NCI-H526 (cell line): ENCODE measurements at regions not wholly inside any gene's neighbourhood (a gene's known extent, or its start where the extent isn't known, plus 50 kb on each side); places are given as distances from the start of the nearest gene placed in this dataset.
"Not testable (repeated sequence)": the region's sequence is repeated elsewhere in the genome, so short reads cannot be mapped to it uniquely, and the experiment has no call there.

Experiments used
- DNase-seq, 2 experiments: peaks; one replicate each; lab custom pipeline; 2025; lab: John Stamatoyannopoulos, UW

GRCh38 chr2:226474131-226474530 lies 325.5 kb downstream of the IRS1 start:
- no peak for DNase-seq

DNA sequence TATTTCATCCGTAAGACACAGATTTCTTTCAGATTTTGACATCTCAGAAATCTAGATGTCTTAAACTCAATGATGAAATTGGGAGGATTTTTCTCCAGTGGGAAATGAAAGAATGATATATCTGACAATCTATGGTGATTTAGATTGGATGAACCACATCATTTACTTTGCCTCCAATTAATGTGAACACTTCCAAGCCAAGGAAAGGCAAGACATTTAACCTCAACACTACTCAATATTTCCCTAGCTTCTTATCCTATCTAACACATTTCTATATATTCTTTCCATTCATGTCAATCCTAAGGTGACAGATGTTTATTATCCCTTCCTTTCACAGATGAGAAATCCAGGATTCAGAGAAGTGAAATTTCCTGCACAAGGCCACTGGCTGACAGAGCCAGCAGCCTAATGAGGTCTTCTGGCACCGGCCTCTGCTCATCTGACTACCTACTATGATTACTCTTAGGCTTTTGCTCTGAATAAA lies 327.6 kb downstream of the IRS1 start:
- DNase-seq = no peak

- no peak for DNase-seq
Measured at GRCh38 chr2:226467633-226468032, 332.0 kb downstream of the IRS1 start.

- no peak for DNase-seq
Measured at GRCh38 chr2:226467221-226467620, 332.4 kb downstream of the IRS1 start.

GRCh38 chr2:226466589-226466988 lies 333.0 kb downstream of the IRS1 start:
- no peak for DNase-seq

DNA sequence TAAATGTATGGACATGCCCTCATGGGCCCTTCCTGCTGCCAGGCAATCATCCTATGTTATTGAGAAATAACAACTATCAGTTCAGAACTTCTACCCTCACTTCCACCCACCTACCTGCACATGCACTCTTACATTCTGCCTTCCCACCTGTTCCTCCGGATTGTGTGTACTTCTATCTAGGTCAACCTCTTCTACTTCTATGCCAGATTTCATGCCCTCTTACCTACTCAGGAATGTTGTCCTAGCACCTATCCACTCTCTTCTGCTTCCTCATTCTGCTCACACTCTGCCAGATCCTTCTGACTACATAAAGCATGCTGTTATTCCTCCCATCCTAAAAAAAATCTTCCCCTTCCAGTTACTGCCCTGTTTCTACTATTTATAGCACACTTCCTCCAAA lies 333.5 kb downstream of the IRS1 start:
- no peak for DNase-seq

GRCh38 chr2:226464380-226464779 lies 335.2 kb downstream of the IRS1 start:
- DNase-seq = no peak

DNA sequence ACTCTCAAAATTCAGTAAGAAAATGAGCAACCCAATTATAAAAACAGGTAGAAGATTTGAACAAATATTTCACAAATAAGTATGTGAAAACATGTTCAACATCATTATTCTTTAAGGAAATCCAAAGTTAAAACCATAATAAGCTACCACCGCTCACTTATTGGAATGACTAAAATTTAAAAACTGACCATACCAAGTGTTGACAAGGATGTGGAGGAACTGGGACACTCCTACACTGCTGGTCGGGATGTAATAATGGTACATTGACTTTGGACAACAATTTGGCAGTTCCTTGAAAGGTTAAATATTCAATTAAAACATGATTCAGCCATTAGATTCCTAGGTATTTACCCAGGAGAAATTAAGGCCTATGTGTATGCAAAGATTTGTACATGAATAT lies 336.5 kb downstream of the IRS1 start:
- DNase-seq = no peak

DNA sequence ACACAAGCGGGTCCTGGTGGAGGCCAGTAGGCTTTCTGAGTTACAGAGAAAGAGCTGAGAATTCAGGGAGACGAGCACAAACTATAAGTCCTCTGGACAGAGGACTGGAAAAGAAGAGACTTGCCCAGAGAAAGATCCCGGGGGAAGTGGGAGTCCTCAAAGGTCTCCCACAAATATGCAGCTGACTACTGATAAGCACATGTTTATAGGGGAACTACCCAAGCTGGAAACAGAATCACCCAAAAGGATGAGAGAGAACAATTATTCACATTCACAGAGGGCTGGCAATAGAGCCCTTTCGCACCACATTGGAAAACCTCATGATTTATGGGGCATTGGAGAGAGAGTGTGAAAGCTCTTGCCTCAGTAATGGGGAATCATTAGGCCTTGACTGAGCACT lies 337.6 kb downstream of the IRS1 start:
- no peak for DNase-seq

GRCh38 chr2:226456144-226456543 lies 343.5 kb downstream of the IRS1 start:
- not testable (repeated sequence) for DNase-seq

DNA sequence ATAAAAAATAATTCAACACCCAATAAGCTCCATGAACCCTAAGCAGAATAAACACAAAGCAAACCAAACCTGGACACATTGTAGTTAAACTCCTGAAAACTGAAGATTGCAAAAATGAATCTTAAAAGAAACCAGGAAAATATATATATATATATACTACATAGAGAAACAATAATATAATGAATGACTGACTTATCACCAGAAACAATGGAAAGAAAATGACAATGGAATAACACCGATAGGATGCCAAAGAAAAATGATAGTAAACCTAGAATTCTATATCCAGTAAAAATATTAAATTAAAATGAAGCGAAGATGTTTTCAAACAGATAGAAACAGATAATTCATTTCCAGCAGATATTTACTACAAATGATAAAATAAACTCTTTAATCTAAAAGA lies 346.9 kb downstream of the IRS1 start:
- DNase-seq = no peak

DNA sequence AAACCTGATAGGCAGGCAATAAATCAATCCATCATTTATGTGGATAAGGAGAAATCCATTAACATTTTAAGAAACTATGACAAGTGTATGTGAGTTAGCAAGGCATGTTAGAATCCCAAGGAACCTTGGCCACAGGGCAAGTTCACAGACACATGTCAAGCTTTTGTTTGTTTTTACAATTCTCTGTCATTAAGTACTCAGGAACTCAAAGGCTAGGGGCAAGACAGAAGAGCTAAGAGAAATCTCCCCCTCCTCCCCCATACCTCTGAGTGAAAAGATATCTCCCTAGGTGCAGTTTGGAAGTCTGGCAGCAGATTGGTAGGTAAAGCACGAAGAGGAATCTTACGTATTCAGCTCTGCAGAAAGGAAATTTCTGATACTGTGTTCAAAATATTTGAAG lies 348.1 kb downstream of the IRS1 start:
- DNase-seq = no peak

- DNase-seq = no peak
Measured at GRCh38 chr2:226450141-226450540, 349.5 kb downstream of the IRS1 start.

DNA sequence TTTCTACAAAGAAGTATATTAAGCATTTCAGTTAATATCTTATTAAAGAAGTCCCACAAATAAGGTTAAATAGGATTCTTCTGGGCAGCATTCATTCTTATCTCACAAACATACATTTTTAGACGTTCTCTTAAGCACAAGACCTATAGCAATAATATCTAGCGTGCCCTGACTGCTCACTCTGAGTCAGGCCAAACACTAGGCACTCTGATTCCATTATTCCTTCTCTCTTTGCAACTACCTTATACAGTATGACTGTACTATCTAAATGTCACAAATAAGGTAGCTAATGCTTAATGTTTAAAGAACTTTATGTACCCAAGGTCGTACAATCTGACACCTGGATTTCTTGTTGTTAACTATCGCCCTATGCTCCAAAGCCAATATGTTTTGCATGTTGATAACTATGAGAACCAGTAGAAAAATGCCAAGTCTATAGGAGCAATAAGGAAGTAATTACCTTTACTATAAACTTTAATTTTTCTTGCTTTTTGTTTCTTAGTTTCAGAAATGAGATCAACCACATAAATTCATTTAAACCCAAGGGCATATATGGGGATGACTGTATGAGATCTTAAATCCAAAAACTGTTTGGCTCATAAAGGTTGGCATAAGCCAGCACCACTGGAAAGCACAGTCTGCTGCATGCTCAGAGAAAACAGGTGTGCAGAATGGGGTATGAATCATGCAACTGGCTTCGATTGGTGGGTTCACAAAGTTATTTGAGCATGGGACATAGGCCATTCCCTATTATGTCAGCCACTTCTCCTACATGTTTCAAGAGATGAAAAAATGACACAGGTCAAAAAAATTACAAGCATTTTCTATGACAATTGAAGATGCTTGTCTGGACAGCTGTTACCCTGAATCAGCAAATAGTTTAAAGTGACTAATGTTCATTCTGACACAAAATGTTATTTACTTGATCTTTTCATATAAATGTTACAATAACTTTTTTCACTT lies 352.0 kb downstream of the IRS1 start:
- DNase-seq = no peak

DNA sequence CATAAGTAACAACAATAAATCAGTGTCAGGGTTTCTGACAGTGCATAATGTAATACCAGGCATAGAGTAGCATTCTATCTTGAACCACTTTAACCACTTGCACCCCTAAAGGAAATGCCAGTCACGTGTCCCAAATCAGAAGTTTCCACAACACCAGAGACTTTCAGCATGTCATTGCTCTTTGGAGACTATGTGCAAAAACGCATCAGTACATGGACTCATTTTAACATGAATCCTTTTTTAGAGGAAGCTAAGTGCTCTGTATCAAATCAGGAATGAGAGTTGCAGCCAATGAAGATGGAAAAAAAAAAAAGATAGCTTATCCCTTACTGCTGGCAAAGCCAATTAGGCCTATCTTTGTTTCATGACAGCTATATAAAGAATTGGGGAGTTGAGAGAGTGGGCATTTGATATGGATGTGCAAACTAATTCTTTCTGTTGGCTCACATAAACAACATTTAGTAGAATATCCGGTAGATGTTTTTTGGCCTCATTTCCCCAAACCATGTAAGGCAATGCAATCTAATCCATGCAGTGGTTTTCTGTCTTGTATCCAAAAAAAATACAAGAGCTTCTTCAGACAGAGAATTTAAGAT lies 353.1 kb downstream of the IRS1 start:
- DNase-seq = no peak

GRCh38 chr2:226445216-226445861 lies 354.3 kb downstream of the IRS1 start:
- DNase-seq = no peak

GRCh38 chr2:226443112-226443511 lies 356.5 kb downstream of the IRS1 start:
- no peak for DNase-seq

DNA sequence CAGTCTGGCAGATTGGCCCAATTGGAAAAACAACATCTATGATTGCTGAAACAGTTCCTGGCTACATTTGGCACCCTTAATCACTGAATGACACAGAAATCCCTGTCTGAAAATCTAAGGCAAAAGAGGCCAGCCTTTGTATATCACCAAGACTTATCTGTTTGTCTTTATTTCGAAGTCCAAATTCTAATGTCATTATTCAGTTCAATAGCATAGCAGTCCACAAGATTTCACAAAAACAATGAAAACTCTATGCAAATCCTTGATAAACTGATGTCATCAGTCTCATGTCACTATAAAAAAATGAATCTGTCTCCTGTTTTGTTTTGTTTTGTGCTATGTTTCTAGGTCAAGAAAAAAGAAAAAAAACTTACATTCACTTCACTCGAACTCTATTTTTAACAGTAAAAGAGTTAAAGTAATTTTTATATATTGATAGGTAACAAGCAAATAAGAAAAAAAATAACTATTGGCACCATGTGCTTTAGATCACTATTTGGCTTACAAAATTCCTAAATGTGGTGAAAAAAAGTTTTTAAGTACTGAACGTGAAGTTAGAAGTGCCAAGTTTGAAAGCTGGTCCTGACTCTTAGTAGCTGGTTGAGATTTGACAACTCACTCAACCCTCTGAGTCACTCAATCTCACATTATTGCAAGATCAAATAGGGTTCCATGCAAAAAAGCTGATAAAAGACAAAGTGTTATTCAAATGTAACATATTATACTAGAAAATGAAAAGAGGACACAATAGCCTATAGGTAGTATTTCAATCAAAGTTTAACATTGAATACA lies 359.3 kb downstream of the IRS1 start:
- DNase-seq = no peak

- DNase-seq = no peak
Measured at GRCh38 chr2:226439337-226439736, 360.3 kb downstream of the IRS1 start.

- DNase-seq = no peak
Measured at GRCh38 chr2:226435146-226435545, 364.5 kb downstream of the IRS1 start.

GRCh38 chr2:226434702-226435101 lies 364.9 kb downstream of the IRS1 start:
- DNase-seq = no peak
